A673 (cell line): ENCODE measurements at regions not wholly inside any gene's neighbourhood (a gene's known extent, or its start where the extent isn't known, plus 50 kb on each side); places are given as distances from the start of the nearest gene placed in this dataset.
"Not testable (repeated sequence)": the region's sequence is repeated elsewhere in the genome, so short reads cannot be mapped to it uniquely, and the experiment has no call there.

ENCODE experiments used
- BruUV-seq: library from RNA; stranded (reverse); fragments of 400-500 nt; replicated peaks from 2 replicates; lab custom pipeline; 2021; lab: Mats Ljungman, UMichigan
- CTCF ChIA-PET: fragments of 300-600 bp; sonication (Branson Sonifier 250); formaldehyde crosslinking; loops from one replicate; lab custom pipeline; 2022; ENCODE audit warnings: antibody characterized with exemption; lab: Charles Lee
- POLR2A ChIA-PET: fragments of 300-600 bp; sonication (Branson Sonifier 250); formaldehyde crosslinking; loops from one replicate; lab custom pipeline; 2022; ENCODE audit warnings: antibody characterized with exemption; ENCODE audit not compliant: low non-redundant PET; lab: Charles Lee
- DNase-seq: peaks from one replicate; pipeline ENCODE4 v3.0.0-alpha.2; 2015; ENCODE audit warnings: low spot score
- H3K27ac ChIP-seq: fragments of 200-600 bp; sonication (generic); 2 replicates; pipeline ENCODE4 v1.5.1; 2016; ENCODE audit warnings: mixed run types, low read depth, mild to moderate bottlenecking, mixed read lengths, antibody characterized with exemption, low read length; ENCODE audit not compliant: poor library complexity, severe bottlenecking
- H3K27me3 ChIP-seq: fragments of 200-600 bp; sonication (generic); replicated peaks from 2 replicates; pipeline ENCODE4 v1.6.1; 2017; ENCODE audit warnings: mixed run types, low read depth, mild to moderate bottlenecking, mixed read lengths, antibody characterized with exemption, low read length; ENCODE audit not compliant: insufficient read depth, poor library complexity
- H3K36me3 ChIP-seq: fragments of 200-600 bp; sonication (generic); 2 replicates; pipeline ENCODE4 v1.6.1; 2016; ENCODE audit warnings: mixed run types, mild to moderate bottlenecking, mixed read lengths, antibody characterized with exemption, low read length; ENCODE audit not compliant: insufficient read depth, poor library complexity, severe bottlenecking
- H3K4me1 ChIP-seq: fragments of 200-600 bp; sonication (generic); 2 replicates; pipeline ENCODE4 v1.6.1; 2017; ENCODE audit warnings: mixed run types, mild to moderate bottlenecking, mixed read lengths, antibody characterized with exemption, low read length; ENCODE audit not compliant: insufficient read depth, poor library complexity, severe bottlenecking
- H3K4me3 ChIP-seq: fragments of 200-600 bp; sonication (generic); 2 replicates; pipeline ENCODE4 v1.5.1; 2016; ENCODE audit warnings: low read depth, mixed run types, mild to moderate bottlenecking, mixed read lengths, low read length; ENCODE audit not compliant: poor library complexity, severe bottlenecking
- H3K9me3 ChIP-seq: fragments of 200-600 bp; sonication (generic); 2 replicates; pipeline ENCODE4 v1.6.1; 2016; ENCODE audit warnings: mixed run types, low read depth, mild to moderate bottlenecking, mixed read lengths, antibody characterized with exemption, low read length; ENCODE audit not compliant: poor library complexity, severe bottlenecking
- intact Hi-C: fragments of 100-400 bp; cut with micrococcal nuclease; formaldehyde crosslinking; loops from one replicate; pipeline ENCODE4 v1.10.0; 2022; ENCODE audit not compliant: unreplicated experiment
- TF ChIP-seq, protein P1 (sequence below): fragments of 300-800, 200-600 bp; sonication (generic); conservative IDR thresholded peaks from 2 replicates; pipeline ENCODE4 v1.5.1; 2017; ENCODE audit warnings: low read depth, mild to moderate bottlenecking, antibody characterized with exemption, low read length, moderate library complexity, mixed read lengths

DNA sequence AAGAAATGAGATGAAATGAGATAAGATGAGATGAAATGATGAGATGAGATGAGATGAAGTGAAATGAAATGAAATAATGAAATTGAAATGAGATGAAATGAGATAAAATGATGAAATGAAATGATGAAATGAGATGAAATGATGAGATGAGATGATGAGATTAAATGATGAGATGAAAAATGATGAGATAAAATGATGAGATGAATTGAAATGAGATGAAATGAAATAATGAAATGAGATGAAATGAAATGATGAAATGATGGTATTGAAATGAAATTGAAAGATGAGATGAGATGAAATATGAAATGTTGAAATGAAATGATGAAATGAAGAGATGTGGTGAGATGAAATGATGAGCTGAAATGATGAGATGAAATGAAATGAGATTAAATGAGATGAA, 231.0 kb downstream of the GOLGA6L6 start:
- Histone ChIP-seq H3K27ac (no peak overlapping the region), H3K4me1 (no peaks in the 10 kb centered on the region), H3K9me3 (peaks cover 30% of the 10 kb centered on the region), H3K4me3 (no peak overlapping the region), H3K36me3 (no peaks in the 10 kb centered on the region), H3K27me3 (no peaks in the 10 kb centered on the region)
- CTCF ChIA-PET = no interaction called here
- no peak for DNase-seq
- no TSS peak for BruUV-seq
- POLR2A ChIA-PET = no interaction called here
- intact Hi-C loops = no loop called here
- TF ChIP-seq, protein P1, sequence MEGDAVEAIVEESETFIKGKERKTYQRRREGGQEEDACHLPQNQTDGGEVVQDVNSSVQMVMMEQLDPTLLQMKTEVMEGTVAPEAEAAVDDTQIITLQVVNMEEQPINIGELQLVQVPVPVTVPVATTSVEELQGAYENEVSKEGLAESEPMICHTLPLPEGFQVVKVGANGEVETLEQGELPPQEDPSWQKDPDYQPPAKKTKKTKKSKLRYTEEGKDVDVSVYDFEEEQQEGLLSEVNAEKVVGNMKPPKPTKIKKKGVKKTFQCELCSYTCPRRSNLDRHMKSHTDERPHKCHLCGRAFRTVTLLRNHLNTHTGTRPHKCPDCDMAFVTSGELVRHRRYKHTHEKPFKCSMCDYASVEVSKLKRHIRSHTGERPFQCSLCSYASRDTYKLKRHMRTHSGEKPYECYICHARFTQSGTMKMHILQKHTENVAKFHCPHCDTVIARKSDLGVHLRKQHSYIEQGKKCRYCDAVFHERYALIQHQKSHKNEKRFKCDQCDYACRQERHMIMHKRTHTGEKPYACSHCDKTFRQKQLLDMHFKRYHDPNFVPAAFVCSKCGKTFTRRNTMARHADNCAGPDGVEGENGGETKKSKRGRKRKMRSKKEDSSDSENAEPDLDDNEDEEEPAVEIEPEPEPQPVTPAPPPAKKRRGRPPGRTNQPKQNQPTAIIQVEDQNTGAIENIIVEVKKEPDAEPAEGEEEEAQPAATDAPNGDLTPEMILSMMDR = no peak

DNA sequence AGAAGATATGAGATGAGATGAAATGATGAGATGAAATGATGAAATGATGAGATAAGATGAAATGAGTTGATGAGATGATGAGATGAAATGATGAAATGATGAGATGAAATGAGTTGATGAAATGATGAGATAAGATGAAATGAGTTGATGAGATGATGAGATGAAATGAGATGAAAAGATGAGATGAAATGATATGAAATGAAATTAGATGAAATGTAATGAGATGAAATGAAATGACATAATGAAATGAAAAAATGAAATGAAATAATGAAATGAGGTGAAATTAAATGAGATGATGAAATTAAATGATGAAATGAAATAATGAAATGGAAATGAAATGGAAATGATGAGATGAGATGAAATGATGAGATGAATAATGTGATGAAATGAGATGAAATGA, 231.6 kb downstream of the GOLGA6L6 start:
- DNase-seq, H3K4me1 ChIP-seq, BruUV-seq, CTCF ChIA-PET, H3K27ac ChIP-seq, POLR2A ChIA-PET, intact Hi-C loops, H3K4me3 ChIP-seq, H3K27me3 ChIP-seq, H3K36me3 ChIP-seq: not testable (repeated sequence)
- peaks cover 33% of the 10 kb centered on the region for H3K9me3 ChIP-seq

DNA sequence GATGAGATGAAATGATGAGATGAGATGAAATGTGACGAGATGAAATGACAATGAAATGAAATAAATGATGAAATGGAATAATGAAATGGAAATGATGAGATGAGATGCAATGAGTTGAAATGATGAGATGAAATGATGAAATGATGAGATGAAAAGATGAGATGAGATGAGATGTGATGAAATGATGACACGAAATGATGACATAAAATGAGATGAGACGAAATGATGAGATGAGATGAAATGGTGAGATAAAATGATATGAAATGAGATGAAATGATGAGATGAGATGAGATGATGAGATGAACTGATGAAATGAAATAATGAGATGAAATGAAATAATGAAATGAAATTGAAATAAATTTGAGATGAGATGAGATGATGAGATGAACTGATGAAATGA, 232.2 kb downstream of the GOLGA6L6 start:
- intact Hi-C loops, CTCF ChIA-PET, POLR2A ChIA-PET, H3K4me3 ChIP-seq, H3K27me3 ChIP-seq, DNase-seq, H3K36me3 ChIP-seq, H3K4me1 ChIP-seq, H3K27ac ChIP-seq, BruUV-seq: not testable (repeated sequence)
- peaks cover 39% of the 10 kb centered on the region for H3K9me3 ChIP-seq

DNA sequence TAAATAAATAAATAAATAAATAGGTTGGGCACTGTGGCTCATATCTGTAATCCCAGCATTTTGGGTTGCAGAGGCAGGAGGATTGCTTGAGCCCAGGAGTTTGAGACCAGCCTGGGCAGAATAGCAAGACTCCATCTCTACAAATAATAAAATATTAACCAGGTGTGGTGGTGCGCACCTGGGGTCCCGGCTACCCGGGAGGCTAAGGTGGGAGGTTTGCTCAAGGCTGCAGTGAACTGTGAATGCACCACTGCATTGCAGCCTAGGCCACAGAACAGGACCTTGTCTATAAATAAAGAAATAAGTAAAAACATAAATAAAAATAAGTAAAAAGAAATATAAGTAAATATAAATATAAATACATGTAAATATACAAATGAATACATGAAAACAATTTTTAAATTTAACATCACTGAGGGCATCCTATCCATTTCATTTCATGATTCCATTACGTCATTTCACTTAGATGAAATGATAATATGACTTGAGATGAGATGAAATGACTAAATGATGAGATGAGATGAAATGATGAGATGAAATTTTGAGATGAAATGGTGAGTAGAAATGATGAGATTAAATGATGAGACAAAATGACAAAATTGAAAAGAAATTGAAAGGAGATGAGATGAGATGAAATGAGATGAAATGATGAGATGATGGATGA, 233.4 kb downstream of the GOLGA6L6 start:
- H3K27ac ChIP-seq, H3K4me1 ChIP-seq, H3K36me3 ChIP-seq, H3K4me3 ChIP-seq, H3K27me3 ChIP-seq, intact Hi-C loops, DNase-seq, POLR2A ChIA-PET, CTCF ChIA-PET, BruUV-seq: not testable (repeated sequence)
- H3K9me3 ChIP-seq = peaks cover 49% of the 10 kb centered on the region

DNA sequence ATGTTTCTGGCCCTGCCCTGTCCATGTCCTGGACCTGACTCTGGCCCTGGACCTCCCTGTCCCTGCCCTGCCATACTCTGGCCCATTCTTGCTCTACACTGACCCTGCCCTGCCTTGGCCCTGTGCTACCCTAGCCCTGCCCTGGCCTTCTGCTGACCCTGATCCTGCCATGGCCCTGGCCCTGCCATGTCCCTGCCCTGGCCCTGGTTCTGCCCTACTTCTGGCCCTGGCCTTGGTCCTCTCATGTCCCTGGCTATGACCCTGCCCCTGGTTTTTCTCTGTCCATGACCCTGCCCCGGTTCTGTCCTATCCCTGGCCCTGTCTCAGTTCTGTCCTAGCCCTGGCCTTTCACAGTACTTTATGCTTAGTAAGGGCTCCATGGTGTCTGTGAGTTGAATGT, 234.5 kb downstream of the GOLGA6L6 start:
- intact Hi-C loops = not testable (repeated sequence)

DNA sequence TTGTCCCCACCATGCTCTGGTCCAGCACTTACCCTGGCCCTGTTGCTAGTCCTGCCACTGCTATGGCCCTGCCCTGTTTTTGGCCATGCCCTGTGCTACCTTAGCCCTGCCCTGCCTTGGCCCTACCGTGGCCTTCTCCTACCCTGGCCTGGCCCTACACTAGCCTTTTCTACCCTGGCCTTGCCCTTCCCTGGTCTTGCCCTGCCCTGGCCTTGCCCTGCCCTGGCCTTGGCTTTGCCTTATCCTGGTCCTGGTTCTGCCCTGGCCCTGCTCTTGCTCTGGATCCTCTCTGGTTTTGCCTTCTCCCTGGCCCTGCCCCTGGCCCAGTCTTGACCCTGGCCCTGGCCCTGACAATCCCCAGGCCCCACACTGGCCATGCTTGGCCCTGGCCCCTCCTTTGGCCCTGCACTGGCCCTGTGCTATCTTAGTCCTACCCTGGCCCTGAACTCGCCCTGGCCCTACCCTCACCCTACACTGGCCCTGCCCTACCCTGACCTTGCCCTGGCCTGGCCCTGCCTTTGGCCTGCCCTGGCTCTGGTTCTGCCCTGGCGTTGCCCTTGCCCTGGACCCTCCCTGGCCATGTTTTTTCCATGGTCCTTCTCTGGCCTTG, 235.0 kb downstream of the GOLGA6L6 start:
- POLR2A ChIA-PET, H3K4me3 ChIP-seq, H3K27me3 ChIP-seq, H3K36me3 ChIP-seq, H3K4me1 ChIP-seq, H3K27ac ChIP-seq, DNase-seq, CTCF ChIA-PET, intact Hi-C loops, BruUV-seq: not testable (repeated sequence)
- H3K9me3 ChIP-seq = peaks cover 50% of the 10 kb centered on the region

More for the DNA sequence above, 234.5 kb downstream of the GOLGA6L6 start:
- POLR2A ChIA-PET, BruUV-seq, DNase-seq, H3K27ac ChIP-seq, H3K36me3 ChIP-seq, H3K4me3 ChIP-seq, CTCF ChIA-PET, H3K4me1 ChIP-seq, H3K27me3 ChIP-seq: not testable (repeated sequence)
- peaks cover 50% of the 10 kb centered on the region for H3K9me3 ChIP-seq

DNA sequence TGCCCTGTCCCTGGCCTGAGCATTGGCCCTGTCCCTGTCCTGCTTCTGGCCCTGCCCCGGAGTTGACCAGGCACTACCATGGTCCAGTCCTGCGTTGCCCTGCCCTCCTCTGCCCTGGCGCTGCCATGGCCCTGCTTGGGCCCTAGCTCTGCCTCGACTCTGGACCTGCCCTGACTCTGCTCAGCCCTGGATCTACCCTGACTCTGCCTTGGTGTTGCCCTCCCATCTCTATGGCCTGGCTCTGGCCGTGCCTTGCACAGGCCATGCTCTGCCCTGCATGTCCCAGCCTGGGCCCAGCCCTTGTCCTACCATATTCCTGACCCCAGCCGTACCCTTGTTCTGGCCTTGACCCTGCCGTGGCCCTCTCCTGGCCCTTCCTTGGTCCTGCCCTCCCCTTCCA, 235.7 kb downstream of the GOLGA6L6 start:
- H3K4me1 ChIP-seq, H3K4me3 ChIP-seq, H3K27ac ChIP-seq, H3K36me3 ChIP-seq, BruUV-seq, POLR2A ChIA-PET, DNase-seq, intact Hi-C loops, CTCF ChIA-PET, H3K27me3 ChIP-seq: not testable (repeated sequence)
- H3K9me3 ChIP-seq = peaks cover 51% of the 10 kb centered on the region
